ENCODE measurements at regions not wholly inside any gene's neighbourhood (a gene's known extent, or its start where the extent isn't known, plus 50 kb on each side); places are given as distances from the start of the nearest gene placed in this dataset.
"Not testable (repeated sequence)": the region's sequence is repeated elsewhere in the genome, so short reads cannot be mapped to it uniquely, and the experiment has no call there.

DNA sequence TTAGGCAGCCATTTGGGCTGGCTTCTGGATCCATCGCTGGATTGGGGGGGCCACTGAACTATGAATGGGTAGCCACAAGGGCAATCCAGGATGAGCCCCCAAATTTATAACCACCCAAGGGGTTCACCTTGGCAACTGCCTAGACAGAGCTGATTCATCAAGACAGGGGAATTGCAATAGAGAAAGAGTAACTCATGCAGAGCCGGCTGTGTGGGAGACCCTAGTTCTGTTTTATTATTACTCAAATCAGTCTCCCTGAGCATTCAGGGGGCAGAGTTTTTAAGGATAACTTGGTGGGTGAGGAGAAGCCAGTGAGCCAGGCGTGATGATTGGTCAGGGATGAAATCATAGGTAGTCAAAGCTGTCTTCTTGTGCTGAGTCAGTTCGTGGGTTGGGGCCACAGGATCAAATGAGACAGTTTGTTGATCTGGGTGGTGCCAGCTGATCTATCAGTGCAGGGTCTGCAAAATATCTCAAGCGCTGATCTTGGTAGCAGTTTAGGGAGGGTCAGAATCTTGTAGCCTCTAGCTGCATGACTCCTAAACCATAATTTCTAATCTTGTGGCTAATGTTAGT, 57.9 kb downstream of the DNAJB9 start:
- no peak for DNase-seq

DNA sequence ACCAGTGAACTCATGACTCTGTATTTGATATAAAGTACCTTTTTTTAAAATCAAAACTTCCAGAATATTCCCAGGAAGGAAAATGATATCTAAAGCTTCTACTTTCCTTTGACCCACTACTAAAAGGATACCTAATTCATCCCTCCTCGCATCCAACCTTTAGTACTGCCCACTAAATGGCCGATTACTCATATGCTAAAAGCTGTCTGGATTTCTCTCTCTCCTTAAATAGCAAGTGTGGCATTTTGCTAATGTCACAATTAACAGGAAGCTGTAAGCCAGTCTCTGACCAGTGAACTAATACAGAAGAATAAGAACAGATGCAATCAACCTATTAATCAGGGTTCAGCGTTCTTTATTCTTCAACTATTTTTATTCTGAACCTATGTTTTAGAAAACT, 59.0 kb downstream of the DNAJB9 start:
- no peak for DNase-seq

DNA sequence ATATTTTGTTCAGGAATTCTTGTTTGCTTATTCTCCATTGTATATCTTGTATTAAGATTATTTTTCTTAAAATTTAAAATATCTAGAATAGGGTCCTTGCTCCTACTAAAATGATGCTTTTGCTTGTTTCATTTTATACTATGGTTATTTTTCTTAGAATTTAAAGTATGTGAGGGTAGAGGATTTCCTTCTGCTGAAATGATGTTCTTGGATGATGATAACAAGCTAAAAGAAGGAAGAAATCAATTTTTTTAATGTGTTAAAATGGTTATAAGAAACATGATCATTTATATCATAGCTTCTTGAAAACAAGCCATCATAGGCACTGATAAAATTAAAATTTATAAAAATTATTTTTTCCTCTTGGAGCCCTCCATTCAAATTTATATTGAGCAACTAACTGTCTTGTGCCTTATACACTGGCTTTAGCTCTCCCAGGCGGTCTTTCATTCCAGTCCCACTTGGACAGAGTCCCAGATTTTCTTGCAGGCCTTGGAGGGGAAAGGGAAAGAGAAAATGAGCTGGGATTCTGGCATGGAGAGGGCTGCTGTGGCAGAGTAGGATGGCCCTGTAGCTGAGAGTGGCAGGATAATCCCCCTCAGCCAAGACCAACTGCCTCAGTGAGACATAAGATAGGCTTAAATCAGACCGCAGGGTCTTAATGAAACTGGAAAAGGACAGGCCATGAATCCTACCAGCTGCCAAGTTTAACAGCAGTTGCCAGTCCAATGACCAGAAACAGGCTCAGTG, 60.2 kb downstream of the DNAJB9 start:
- DNase-seq, result no peak

DNA sequence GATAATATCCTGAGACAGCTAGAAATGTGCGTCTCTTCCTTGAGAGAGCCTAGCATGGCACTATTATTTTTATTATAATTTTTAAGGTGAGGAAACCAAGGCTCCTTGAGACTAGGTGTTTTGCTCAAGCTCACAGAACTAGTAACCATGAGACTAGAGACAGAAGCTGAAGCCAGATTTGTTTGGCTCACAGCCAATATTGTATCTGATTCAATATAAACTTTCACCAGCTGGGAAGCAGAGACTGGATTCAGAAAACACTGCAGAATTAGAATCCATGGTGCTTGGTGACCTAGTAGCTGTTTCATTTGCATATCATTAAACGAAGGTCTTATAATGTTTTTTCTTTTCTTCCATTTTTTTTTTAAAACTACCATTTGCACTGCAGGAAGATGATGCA, 64.4 kb downstream of the DNAJB9 start:
- no peak for DNase-seq

DNA sequence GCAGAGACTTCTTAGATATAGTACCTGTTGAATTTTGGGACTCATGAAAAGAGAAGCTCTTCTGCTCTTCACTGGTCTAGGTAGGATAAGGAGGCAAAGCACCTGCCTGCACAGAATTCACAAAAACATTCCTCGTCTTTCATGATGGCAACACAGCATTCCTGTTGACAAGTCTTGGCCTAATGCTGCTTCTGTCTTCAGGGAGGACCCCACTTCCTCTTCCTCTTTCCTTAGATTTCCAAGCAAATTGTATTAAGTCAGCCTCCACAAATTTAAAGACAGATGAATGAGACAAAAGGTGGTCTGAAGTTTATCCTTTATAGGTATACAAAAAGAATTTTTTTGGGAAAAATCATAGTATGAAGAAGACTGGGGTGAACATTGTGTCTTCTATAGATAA, 64.9 kb downstream of the DNAJB9 start:
- DNase-seq, result no peak

DNA sequence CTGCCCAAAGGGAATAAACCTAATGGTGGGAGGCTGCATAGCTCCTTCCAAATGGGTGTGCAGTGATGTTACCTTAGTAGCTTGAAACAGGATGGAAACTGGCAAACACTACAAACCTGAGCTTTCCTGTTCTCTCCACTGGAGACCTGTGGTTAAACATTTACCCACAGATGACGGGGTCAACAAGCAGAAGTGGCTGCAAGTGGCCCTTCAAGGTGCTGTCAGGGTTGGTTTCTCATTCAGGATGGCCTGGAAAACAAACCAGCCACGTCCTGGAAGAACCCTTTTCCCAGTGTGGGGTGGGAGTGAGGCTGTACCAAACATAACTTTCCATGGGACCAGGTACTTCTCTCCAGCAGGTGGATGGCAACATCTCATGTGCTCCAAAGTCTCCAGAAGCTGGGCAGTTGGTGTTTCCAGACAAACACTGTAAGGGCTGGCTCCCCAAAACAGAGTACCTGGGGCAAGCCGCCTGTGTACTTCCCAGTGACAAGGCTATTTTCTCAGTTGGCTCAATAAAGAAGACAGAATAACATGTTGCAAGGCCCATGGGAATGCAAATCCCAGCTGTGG, 67.5 kb downstream of the DNAJB9 start:
- no peak for DNase-seq

DNA sequence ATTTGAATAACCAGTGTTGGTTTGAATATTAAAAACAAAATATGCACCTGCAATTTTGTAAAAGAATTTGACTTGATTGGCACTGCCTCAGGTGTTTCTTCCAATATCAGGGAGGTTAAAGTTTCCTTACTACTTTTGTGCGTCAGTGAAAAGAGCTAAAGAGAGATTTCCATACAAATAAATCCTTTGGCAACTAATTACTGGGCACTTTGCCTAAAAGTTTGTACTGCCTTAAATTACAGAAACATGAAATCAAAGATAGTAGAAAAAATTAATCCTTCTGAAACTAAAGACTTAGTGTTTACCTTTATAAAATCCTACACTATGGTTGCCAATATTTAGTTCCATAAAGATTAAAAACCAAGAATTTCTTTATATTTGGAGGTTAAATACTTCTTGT, 72.5 kb downstream of the DNAJB9 start:
- no peak for DNase-seq

DNA sequence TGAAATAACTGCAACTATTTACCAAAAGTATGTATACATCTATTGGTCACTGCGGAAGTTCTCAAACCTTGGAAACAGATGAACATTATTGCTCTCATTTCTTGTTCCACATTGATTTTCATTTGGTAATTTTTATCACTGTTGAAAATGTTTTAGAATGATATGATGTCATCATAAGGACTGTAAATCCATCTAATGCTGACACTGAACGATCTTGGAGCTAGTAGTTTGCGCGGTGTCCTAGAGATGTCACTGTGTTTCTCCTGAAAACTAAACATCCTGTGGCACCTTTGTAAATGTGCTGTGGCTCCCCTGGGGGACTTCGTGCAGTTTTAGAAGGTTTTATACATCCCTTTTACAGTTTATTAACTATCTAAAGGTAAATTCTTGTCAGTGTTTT, 73.5 kb downstream of the DNAJB9 start:
- DNase-seq, result no peak

DNA sequence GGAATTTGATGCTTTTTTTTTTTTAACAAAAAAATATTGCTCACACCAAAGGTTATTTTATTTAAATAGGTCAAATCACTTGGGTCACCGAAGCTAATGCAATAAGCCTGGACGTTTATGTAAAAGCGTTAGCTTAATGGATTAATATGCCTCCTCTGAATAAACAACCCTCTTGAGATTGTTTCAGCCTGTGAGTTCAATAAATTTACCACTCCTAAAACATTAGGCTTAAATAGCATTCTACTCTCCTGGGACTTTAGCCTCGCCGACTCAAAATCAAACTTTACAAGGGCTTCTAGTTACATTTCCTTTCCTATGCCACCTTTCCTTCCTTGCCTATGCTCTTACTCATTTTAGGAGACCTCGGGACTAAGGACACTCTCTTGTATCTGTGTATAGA, 79.3 kb downstream of the DNAJB9 start:
- no peak for DNase-seq

DNA sequence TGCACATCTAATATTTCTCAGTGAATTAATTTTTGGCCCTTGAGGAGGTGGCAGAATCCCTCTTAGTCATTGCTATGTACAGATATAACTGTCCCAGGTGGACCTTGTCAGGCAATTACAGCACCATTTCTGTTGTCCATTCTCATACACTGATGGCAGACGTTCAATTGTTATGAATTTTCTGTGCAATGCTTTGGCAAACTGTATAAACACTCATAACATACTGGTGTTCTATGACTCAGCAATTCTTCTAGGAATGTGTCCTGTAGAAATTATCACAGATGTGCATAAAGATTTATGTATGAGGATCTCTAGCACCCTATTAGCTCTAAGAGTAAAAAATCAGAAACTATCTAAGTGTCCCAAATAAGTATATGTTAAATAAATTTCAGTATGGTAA, 80.8 kb downstream of the DNAJB9 start:
- no peak for DNase-seq

DNA sequence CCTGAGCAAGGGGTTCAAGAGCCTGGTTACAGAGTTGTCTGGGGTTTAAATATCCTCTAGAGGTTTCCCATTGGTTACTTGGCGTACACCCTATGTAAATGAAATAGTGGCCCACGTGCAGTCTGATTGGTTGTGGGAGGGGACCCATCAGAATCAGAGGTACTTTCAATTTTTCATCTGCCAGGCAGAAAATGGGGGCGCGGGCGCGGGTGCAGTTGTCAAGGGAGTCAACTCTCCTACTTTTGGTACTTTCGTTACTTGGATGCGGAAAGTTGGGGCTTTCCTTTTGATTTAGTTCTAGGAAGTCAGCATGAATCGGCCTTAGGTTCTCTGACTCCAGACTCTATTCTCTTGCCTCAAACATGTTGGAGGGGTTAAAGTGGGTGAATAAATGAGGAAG, 83.2 kb downstream of the DNAJB9 start:
- no peak for DNase-seq

DNA sequence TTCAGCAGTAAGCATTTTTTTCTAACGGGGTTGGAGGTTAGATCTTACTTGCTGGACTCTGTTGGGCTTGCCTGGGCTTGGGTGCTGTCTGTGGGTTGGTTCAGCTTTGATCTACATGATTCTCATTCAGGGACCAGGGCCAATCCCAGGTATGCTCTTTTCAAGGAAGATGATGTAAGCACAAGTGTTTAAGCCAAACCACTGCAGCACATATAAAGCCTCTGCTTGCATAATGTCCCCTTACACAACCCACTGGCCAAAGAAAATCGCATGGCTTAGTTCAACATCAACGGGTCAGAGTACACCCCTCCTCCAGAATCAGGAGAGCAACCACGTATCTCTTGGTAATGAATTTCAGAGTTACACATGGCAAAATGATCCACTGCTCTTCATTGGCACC, 83.9 kb downstream of the DNAJB9 start:
- no peak for DNase-seq

DNA sequence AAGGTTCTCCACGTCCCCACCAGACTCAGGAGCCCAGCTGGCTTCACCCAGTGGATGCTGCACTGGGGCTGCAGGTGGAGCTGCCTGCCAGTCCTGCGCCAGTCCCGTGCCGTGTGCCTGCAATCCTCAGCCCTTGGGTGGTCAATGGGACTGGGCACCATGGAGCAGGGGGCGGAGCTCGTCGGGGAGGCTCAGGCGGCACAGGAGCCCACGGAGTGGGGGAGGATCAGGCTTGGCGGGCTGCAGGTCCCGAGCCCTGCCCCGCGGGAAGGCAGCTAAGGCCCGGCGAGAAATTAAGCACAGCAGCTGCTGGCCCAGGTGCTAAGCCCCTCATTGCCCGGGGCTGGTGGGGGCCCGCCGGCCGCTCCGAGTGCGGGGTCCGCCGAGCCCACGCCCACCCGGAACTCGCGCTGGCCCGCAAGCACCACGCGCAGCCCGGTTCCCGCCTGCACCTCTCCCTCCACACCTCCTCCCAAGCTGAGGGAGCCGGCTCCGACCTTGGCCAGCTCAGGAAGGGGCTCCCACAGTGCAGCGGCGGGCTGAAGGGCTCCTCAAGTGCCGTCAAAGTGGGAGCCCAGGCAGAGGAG, 87.6 kb downstream of the DNAJB9 start:
- DNase-seq, result not testable (repeated sequence)

DNA sequence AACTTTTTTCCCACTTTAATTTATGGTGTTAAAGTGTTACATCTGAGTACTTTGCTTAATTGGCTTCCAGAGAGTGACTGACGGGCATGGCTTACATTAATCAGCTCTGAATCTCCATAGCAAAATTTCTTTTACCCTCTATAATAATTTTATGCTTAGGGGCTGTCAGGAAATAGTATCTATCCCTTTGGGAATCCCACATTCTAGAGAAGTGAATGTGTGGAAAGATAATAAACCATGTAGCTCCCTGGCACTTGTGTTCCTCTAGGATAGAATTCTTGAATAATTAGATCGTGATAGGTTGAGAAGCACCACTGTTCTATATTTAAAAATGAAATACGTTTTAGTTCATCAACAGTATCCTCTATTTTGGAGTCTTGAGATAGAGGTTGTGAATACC, 89.6 kb downstream of the DNAJB9 start:
- DNase-seq, result no peak

DNA sequence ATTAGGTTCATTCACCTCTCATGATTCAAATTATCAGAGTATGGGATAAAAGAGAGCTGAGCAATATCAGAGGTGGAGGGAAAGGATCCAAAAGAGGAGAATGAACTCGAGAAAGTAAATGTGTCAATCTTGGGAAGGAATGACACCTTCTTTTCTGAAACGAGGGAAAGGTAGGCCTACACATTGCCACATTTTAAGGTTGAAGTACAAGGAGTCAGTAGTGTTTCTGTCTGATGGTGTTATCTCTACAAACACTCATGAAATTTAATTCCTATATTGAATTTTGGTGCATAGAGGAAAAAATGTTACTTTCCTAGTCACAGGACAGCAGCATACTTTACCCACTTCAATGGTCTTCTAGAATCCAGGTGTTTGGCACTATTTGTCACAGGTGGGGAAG, 90.2 kb downstream of the DNAJB9 start:
- no peak for DNase-seq

DNA sequence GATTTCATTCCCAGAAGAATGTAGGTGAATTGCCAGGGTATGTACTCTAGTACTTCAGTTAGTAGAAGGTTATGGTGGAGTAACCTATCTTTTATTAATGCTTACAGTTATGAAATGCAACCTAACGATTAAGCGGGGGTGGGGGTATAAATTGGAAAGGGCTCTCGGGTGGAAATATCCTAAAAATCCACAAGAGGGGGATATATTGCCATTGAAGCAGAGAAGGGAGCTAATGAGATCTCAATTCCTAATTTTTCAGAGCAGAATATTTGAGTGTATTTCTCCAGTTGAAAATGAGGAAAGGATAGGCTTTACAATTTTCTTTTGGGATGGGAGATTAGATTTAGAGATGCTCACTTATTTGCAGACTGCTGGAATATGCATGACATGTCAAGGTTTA, 90.8 kb downstream of the DNAJB9 start:
- DNase-seq, result no peak

DNA sequence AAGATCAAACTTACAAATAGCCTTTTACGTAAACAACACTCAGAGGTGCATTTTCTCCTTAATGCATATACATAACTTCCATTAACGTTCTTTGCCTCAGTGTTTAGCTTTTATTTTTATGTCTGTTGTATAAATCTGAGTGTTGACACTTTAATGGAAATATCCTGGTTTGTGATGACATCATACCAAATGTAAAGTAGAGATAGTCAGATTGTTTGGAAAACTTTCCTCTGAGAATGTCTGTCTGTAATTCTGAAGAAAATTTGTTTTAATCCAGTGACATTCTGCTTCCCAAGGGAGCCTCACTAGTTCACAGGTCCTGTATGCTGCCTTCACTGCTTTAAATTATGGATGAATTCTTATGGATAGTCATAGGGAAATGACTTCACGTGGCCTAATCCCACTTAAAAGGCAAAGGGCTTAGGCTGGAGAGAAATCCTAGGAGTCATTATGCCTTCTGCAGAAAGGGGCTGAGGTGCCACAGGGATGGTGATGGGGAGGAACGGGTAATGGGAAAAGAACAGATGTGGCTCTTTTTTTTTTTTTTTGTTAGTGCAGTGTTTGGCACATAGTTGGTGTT, 93.2 kb downstream of the DNAJB9 start:
- DNase-seq, result no peak

DNA sequence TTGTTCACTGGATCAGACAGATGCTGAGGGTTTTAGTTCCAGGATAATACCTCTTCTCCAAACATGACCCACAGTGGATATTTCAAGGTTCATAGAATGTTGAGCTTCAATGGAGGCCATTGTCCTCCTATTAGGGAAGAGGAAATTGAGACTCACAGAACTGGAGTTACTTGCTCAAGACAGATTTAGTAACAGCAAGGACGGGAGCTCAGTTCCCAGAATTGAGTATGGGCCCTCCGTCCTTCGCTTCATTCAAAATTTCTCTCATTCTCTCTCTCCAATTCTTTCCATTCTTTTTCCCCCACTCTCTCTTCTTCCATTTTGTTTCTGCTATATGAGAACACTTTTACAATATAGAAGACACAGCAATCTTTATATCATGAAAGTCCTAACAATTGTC, 94.0 kb downstream of the DNAJB9 start:
- DNase-seq, result no peak

DNA sequence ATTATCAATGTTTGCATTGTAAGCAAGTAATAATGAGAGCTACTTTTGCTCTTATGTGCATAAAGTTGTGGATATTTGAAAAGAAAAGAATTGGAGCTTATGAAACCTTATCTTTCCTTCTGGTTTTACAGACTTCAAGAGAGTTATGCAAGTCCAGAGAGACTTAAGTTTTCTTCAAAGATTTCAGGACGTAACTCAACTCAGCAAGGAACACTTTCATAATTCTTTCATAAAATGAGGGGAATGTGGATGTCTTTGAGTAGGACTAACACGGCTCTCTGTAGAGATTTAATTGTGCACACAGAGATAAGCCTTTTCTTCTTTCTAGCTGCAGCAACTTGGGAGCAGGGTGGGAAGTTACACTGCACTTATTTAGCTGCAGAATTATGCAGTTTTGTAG, 97.5 kb downstream of the DNAJB9 start:
- no peak for DNase-seq

DNA sequence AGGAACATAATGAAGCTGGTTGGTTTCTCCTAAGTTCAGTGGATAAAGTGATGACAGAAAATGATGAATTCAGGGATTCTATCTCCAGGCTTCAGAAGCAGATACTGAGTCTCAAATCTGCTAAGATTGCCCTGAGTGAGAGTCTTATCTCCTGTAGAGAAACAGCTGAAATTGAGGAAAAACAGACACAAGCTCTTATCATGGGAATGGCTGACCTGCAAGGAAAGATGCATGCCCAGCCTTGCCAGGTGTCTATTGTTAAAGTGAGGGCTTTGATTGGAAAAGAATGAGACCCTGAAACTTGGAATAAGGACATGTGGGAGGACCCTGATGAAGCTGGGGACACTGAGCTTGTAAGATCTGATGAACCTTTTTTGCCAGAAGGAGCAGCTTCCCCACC, 100.3 kb downstream of the DNAJB9 start:
- no peak for DNase-seq

DNA sequence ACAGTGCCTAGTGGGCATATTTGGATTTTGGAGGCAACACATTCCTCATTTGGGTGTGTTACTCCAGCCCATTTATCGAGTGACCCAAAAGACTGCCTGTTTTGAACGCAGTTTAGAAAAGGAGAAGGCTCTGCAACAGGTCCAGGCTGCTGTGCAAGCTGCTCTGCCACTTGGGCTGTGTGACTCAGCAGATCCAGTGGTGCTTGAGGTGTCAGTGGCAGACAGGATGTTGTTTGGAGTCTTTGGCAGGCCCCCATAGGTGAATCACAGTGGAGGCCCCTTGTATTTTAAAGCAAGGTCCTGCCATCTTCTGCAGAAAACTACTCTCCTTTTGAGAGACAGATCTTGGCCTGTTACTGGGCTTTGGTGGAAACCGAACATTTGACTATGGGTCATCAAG, 104.0 kb downstream of the DNAJB9 start:
- not testable (repeated sequence) for DNase-seq

DNA sequence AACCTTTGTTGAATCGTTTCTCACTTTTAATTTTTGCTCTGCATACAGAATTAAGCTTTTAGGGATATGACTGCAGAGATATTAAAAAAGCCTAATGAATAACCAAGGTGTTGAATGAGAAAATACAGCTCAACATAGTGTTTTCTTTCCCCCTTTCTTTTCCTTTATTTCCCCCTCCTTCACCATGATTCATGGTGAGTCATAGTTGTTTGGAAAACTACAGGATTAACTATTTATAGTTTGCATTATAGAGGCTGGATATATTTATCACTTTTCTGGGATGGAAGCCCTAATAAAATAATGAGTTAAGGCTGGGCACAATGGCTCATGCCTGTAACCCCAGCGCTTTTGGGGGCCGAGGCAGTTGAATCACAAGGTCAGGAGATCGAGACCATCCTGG, 115.0 kb downstream of the DNAJB9 start:
- no peak for DNase-seq

DNA sequence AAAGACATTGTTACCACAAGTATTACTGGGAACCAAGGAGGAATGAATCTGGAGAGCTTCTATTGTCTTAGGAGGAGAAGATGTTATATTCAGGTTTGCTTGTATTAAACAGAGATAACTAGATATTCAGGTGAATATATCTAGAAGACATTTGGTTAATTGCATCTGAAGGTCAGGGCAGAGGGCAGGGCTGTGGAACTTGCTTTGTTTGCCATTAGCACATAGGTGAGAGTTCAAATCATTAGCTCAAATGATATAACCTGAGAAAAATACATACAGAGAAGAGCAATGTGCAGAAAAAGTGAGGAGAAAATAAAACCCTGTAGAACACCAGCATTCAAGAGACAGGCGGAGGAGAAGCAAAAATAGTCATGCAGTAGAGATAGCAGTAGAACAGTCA, 116.8 kb downstream of the DNAJB9 start:
- no peak for DNase-seq

DNA sequence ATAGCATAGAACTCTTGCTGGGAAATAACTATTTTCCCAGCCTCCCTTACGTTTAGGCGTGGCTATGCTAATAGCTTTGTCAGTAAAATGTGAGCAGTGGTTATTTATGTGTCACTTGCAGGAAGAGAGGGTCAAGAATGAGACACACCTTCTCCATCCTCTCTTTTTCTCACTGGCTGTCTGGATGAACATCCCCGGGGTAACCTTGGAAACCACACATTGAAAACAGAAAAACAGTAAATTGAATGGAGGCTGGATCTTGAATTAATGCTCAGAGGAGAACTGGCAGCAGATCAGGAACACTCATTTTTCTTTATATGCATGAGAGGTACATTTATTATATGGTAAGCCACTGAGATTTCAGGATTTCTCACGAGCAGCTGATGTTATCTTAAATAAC, 127.6 kb downstream of the DNAJB9 start:
- no peak for DNase-seq

Data from NCI-H146 (cell line).